OCI-LY1 (cell line): ENCODE measurements at regions not wholly inside any gene's neighbourhood (a gene's known extent, or its start where the extent isn't known, plus 50 kb on each side); places are given as distances from the start of the nearest gene placed in this dataset.
"Not testable (repeated sequence)": the region's sequence is repeated elsewhere in the genome, so short reads cannot be mapped to it uniquely, and the experiment has no call there.

Experiments used
- CTCF ChIP-seq: fragments of 200-600 bp; sonication (generic), shearing (Covaris generic); IDR thresholded peaks from 2 replicates; pipeline ENCODE4 v1.5.1; 2017; ENCODE audit warnings: mild to moderate bottlenecking, antibody characterized with exemption, low read length, moderate library complexity, mixed read lengths
- EZH2 ChIP-seq: fragments of 200-600 bp; sonication (generic), shearing (Covaris generic); IDR thresholded peaks from 2 replicates; pipeline ENCODE4 v1.8.0; 2017; ENCODE audit warnings: borderline replicate concordance, mixed run types, mild to moderate bottlenecking, antibody characterized with exemption, low read length, moderate library complexity, mixed read lengths

- TF ChIP-seq CTCF, EZH2: not testable (repeated sequence)
Observed at GRCh38 chr2:94595956-94596355, 275.3 kb upstream of the TEKT4 start.
